ENCODE measurements at regions not wholly inside any gene's neighbourhood (a gene's known extent, or its start where the extent isn't known, plus 50 kb on each side); places are given as distances from the start of the nearest gene placed in this dataset.
"Not testable (repeated sequence)": the region's sequence is repeated elsewhere in the genome, so short reads cannot be mapped to it uniquely, and the experiment has no call there.

DNA sequence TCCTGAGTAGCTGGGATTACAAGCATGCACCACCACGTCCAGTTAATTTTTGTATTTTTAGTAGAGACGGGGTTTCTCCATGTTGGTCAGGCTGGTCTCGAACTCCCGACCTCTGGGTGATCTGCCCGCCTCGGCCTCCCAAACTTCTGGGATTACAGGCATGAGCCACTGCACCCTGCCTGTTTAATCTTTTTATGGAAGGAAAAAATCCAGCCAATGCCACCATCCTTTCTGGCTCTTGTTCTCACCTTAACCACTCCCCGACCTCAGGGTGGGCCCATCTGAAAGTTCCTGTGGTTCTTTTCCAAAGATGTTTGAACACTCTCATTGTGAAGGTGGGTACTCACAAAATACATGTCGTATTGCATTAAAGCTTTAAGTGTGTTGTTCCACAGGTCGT lies 336.2 kb downstream of the TCERG1L start:
- TF ChIP-seq, protein P1, sequence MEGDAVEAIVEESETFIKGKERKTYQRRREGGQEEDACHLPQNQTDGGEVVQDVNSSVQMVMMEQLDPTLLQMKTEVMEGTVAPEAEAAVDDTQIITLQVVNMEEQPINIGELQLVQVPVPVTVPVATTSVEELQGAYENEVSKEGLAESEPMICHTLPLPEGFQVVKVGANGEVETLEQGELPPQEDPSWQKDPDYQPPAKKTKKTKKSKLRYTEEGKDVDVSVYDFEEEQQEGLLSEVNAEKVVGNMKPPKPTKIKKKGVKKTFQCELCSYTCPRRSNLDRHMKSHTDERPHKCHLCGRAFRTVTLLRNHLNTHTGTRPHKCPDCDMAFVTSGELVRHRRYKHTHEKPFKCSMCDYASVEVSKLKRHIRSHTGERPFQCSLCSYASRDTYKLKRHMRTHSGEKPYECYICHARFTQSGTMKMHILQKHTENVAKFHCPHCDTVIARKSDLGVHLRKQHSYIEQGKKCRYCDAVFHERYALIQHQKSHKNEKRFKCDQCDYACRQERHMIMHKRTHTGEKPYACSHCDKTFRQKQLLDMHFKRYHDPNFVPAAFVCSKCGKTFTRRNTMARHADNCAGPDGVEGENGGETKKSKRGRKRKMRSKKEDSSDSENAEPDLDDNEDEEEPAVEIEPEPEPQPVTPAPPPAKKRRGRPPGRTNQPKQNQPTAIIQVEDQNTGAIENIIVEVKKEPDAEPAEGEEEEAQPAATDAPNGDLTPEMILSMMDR (IDR thresholded peaks at IDR 0.05; ENCODE audit: insufficient read depth, low read length): not testable (repeated sequence)
- not testable (repeated sequence) for TF ChIP-seq SPI1 (IDR thresholded peaks at IDR 0.05; ENCODE audit: borderline replicate concordance, low read depth); GABPA (IDR thresholded peaks at IDR 0.05; ENCODE audit: low read depth); POLR2AphosphoS5 (IDR thresholded peaks at IDR 0.05; ENCODE audit: low read depth)
- TF ChIP-seq, protein P2, sequence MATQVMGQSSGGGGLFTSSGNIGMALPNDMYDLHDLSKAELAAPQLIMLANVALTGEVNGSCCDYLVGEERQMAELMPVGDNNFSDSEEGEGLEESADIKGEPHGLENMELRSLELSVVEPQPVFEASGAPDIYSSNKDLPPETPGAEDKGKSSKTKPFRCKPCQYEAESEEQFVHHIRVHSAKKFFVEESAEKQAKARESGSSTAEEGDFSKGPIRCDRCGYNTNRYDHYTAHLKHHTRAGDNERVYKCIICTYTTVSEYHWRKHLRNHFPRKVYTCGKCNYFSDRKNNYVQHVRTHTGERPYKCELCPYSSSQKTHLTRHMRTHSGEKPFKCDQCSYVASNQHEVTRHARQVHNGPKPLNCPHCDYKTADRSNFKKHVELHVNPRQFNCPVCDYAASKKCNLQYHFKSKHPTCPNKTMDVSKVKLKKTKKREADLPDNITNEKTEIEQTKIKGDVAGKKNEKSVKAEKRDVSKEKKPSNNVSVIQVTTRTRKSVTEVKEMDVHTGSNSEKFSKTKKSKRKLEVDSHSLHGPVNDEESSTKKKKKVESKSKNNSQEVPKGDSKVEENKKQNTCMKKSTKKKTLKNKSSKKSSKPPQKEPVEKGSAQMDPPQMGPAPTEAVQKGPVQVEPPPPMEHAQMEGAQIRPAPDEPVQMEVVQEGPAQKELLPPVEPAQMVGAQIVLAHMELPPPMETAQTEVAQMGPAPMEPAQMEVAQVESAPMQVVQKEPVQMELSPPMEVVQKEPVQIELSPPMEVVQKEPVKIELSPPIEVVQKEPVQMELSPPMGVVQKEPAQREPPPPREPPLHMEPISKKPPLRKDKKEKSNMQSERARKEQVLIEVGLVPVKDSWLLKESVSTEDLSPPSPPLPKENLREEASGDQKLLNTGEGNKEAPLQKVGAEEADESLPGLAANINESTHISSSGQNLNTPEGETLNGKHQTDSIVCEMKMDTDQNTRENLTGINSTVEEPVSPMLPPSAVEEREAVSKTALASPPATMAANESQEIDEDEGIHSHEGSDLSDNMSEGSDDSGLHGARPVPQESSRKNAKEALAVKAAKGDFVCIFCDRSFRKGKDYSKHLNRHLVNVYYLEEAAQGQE (IDR thresholded peaks at IDR 0.05; ENCODE audit: insufficient replicate concordance, low read depth): not testable (repeated sequence)
